ENCODE measurements at regions not wholly inside any gene's neighbourhood (a gene's known extent, or its start where the extent isn't known, plus 50 kb on each side); places are given as distances from the start of the nearest gene placed in this dataset.

GRCh38 chr2:128568106-128568505 is 249.4 kb upstream of the HS6ST1 start:
- TF ChIP-seq CTCF (IDR thresholded peaks at IDR 0.05) (no peak), POLR2A (IDR thresholded peaks at IDR 0.05) (no peak), EP300 (IDR thresholded peaks at IDR 0.05) (no peak)

All from ovary (tissue), 3 donors.